Neural cell (in vitro differentiated cells): ENCODE measurements at regions not wholly inside any gene's neighbourhood (a gene's known extent, or its start where the extent isn't known, plus 50 kb on each side); places are given as distances from the start of the nearest gene placed in this dataset.

Experiments used
- H2AFZ ChIP-seq: fragments of 200-600, 300-800 bp; sonication (generic), shearing (Covaris generic); 2 replicates; pipeline ENCODE4 v1.6.0; 2014; ENCODE audit warnings: low read depth, mild to moderate bottlenecking, antibody characterized with exemption, low read length, moderate library complexity
- H3F3A ChIP-seq: fragments of 200-600 bp; shearing (Covaris generic); 2 replicates; pipeline ENCODE4 v1.6.1; 2016; ENCODE audit warnings: mild to moderate bottlenecking, moderate library complexity, mixed read lengths, antibody characterized with exemption, low read length; ENCODE audit not compliant: insufficient read depth, poor library complexity, severe bottlenecking
- H3K27ac ChIP-seq: fragments of 200-600, 300-800 bp; sonication (generic), shearing (Covaris generic); 2 replicates; pipeline ENCODE4 v1.5.1; 2014; ENCODE audit warnings: mild to moderate bottlenecking, low read length, moderate library complexity
- H3K27me3 ChIP-seq: fragments of 300-800, 200-600 bp; sonication (generic), shearing (Covaris generic); 2 replicates; pipeline ENCODE4 v1.6.0; 2014; ENCODE audit warnings: mild to moderate bottlenecking, low read depth, low read length, moderate library complexity; ENCODE audit not compliant: insufficient read depth
- H3K36me3 ChIP-seq: fragments of 300-800, 200-600 bp; sonication (generic), shearing (Covaris generic); 2 replicates; pipeline ENCODE4 v1.5.1; 2014; ENCODE audit warnings: mild to moderate bottlenecking, antibody characterized with exemption, low read length, moderate library complexity; ENCODE audit not compliant: insufficient read depth
- H3K4me2 ChIP-seq: fragments of 300-800, 200-600 bp; sonication (generic), shearing (Covaris generic); 2 replicates; pipeline ENCODE4 v1.6.0; 2014; ENCODE audit warnings: mild to moderate bottlenecking, low read length
- H3K4me3 ChIP-seq: fragments of 300-800, 200-600 bp; sonication (generic), shearing (Covaris generic); 2 replicates; pipeline ENCODE4 v1.5.1; 2014; ENCODE audit warnings: mild to moderate bottlenecking, low read length, moderate library complexity
- H3K79me2 ChIP-seq: fragments of 200-600 bp; shearing (Covaris generic); replicated peaks from 2 replicates; pipeline ENCODE4 v1.6.0; 2014; ENCODE audit warnings: mild to moderate bottlenecking, low read length, moderate library complexity; ENCODE audit not compliant: insufficient read depth
- H3K9ac ChIP-seq: fragments of 300-800, 200-600 bp; sonication (generic), shearing (Covaris generic); 2 replicates; pipeline ENCODE4 v1.6.1; 2016; ENCODE audit warnings: mild to moderate bottlenecking, low read length, mixed read lengths
- H3K9me2 ChIP-seq: fragments of 200-600 bp; shearing (Covaris generic); 2 replicates; pipeline ENCODE4 v1.6.1; 2016; ENCODE audit warnings: mild to moderate bottlenecking, low read length, mixed read lengths; ENCODE audit not compliant: insufficient read depth
- H3K9me3 ChIP-seq: fragments of 200-600, 300-800 bp; sonication (generic), shearing (Covaris generic); 2 replicates; pipeline ENCODE4 v1.6.1; 2016; ENCODE audit warnings: mild to moderate bottlenecking, mixed run types, low read length, moderate library complexity, mixed read lengths
- H4K20me1 ChIP-seq: fragments of 200-600 bp; shearing (Covaris generic); 2 replicates; pipeline ENCODE4 v1.6.1; 2016; ENCODE audit warnings: mild to moderate bottlenecking, mixed run types; ENCODE audit not compliant: insufficient read depth
- EP300 ChIP-seq: fragments of 450-650 bp; conservative IDR thresholded peaks from 2 replicates; pipeline ENCODE4 v1.6.1; 2014; ENCODE audit warnings: antibody characterized with exemption, mild to moderate bottlenecking, moderate library complexity; ENCODE audit not compliant: poor library complexity, severe bottlenecking
- EZH2 ChIP-seq: fragments of 200-600, 300-800 bp; shearing (Covaris generic), sonication (generic); IDR thresholded peaks from 2 replicates; pipeline ENCODE4 v1.6.1; 2014; ENCODE audit warnings: antibody characterized with exemption, low read length, borderline replicate concordance, mild to moderate bottlenecking; ENCODE audit not compliant: insufficient read depth, poor library complexity, severe bottlenecking
- MXI1 ChIP-seq: fragments of 450-650 bp; conservative IDR thresholded peaks from 2 replicates; pipeline ENCODE4 v1.6.1; 2014; ENCODE audit warnings: antibody characterized with exemption, mild to moderate bottlenecking; ENCODE audit not compliant: poor library complexity, severe bottlenecking
- POLR2AphosphoS5 ChIP-seq: IDR thresholded peaks from 2 replicates; pipeline ENCODE4 v1.6.1; 2012
- RAD21 ChIP-seq: fragments of 450-650 bp; conservative IDR thresholded peaks from 2 replicates; pipeline ENCODE4 v1.6.1; 2014; ENCODE audit warnings: antibody characterized with exemption, mild to moderate bottlenecking, moderate library complexity
- SMC3 ChIP-seq: fragments of 450-650 bp; conservative IDR thresholded peaks from 2 replicates; pipeline ENCODE4 v1.6.1; 2014; ENCODE audit warnings: antibody characterized with exemption, mild to moderate bottlenecking, moderate library complexity; ENCODE audit not compliant: poor library complexity
- TAF1 ChIP-seq: IDR thresholded peaks from 2 replicates; pipeline ENCODE4 v1.6.1; 2012; ENCODE audit warnings: low read depth
- TF ChIP-seq, protein P1 (sequence below): fragments of 450-650 bp; IDR thresholded peaks from 2 replicates; pipeline ENCODE4 v1.5.1; 2014; ENCODE audit warnings: antibody characterized with exemption, mild to moderate bottlenecking, moderate library complexity; ENCODE audit not compliant: poor library complexity, severe bottlenecking
- TF ChIP-seq, protein P2 (sequence below): IDR thresholded peaks from 2 replicates; pipeline ENCODE4 v1.6.1; 2012; ENCODE audit warnings: borderline replicate concordance

DNA sequence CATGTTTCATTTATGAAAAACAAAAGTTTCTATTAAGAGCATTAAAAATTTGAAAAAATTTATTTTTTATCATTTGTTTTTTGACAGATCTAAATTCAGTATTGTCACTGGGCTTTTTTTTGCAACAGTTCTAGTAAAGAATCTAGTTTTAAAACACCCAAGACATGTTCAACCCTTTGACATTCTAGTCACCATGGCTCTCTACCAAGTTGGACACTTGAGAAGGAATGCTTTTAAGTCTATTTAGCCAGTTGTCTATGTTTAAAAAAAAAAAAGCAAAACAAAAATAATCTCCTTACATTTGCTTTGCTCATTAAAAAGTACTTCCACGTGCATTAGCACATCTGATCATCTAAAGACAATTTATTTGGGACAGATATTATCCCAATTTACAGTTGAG lies 417.5 kb downstream of the RSL24D1 start:
- Histone ChIP-seq H3K27ac (no peak overlapping the region), H3K27me3 (no peaks in the 10 kb centered on the region), H3K79me2 (no peaks in the 10 kb centered on the region), H3K4me3 (no peak overlapping the region), H3K9ac (no peak overlapping the region), H3F3A (no peaks in the 10 kb centered on the region), H4K20me1 (no peaks in the 10 kb centered on the region), H3K9me2 (no peaks in the 10 kb centered on the region), H3K4me2 (no peak overlapping the region), H3K36me3 (no peaks in the 10 kb centered on the region), H3K9me3 (no peaks in the 10 kb centered on the region), H2AFZ (no peak overlapping the region)
- TF ChIP-seq EZH2 (no peak), RAD21 (no peak), EP300 (no peak), SMC3 (no peak), POLR2AphosphoS5 (no peak), MXI1 (no peak), TAF1 (no peak)
- TF ChIP-seq, protein P1, sequence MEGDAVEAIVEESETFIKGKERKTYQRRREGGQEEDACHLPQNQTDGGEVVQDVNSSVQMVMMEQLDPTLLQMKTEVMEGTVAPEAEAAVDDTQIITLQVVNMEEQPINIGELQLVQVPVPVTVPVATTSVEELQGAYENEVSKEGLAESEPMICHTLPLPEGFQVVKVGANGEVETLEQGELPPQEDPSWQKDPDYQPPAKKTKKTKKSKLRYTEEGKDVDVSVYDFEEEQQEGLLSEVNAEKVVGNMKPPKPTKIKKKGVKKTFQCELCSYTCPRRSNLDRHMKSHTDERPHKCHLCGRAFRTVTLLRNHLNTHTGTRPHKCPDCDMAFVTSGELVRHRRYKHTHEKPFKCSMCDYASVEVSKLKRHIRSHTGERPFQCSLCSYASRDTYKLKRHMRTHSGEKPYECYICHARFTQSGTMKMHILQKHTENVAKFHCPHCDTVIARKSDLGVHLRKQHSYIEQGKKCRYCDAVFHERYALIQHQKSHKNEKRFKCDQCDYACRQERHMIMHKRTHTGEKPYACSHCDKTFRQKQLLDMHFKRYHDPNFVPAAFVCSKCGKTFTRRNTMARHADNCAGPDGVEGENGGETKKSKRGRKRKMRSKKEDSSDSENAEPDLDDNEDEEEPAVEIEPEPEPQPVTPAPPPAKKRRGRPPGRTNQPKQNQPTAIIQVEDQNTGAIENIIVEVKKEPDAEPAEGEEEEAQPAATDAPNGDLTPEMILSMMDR, result no peak
- TF ChIP-seq, protein P2, sequence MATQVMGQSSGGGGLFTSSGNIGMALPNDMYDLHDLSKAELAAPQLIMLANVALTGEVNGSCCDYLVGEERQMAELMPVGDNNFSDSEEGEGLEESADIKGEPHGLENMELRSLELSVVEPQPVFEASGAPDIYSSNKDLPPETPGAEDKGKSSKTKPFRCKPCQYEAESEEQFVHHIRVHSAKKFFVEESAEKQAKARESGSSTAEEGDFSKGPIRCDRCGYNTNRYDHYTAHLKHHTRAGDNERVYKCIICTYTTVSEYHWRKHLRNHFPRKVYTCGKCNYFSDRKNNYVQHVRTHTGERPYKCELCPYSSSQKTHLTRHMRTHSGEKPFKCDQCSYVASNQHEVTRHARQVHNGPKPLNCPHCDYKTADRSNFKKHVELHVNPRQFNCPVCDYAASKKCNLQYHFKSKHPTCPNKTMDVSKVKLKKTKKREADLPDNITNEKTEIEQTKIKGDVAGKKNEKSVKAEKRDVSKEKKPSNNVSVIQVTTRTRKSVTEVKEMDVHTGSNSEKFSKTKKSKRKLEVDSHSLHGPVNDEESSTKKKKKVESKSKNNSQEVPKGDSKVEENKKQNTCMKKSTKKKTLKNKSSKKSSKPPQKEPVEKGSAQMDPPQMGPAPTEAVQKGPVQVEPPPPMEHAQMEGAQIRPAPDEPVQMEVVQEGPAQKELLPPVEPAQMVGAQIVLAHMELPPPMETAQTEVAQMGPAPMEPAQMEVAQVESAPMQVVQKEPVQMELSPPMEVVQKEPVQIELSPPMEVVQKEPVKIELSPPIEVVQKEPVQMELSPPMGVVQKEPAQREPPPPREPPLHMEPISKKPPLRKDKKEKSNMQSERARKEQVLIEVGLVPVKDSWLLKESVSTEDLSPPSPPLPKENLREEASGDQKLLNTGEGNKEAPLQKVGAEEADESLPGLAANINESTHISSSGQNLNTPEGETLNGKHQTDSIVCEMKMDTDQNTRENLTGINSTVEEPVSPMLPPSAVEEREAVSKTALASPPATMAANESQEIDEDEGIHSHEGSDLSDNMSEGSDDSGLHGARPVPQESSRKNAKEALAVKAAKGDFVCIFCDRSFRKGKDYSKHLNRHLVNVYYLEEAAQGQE, result no peak

DNA sequence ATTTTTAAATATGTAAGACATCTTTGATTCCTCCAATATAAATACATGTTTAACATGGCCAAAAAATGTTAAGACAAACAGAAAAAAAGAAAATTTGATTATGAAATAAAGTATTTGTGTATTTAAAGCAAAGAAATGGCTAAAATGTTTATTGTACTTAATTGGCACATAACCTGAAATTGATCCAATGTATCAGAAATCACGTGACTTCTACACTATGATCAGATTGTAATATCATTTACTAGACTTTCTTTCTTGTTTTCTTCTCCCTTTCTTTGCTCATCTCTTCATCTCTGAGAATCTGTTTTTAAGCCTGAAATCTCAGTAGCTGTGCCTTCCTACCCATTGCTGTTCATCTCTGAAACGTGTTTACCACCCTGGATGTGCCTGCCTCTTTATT lies 420.3 kb downstream of the RSL24D1 start:
- no peak overlapping the region for H2AFZ ChIP-seq
- H3K9me3 ChIP-seq, result no peaks in the 10 kb centered on the region
- TF ChIP-seq TAF1, result no peak
- no peak for TF ChIP-seq POLR2AphosphoS5
- TF ChIP-seq EZH2, result no peak
- TF ChIP-seq SMC3, result no peak
- TF ChIP-seq RAD21, result no peak
- TF ChIP-seq, protein P2, result no peak
- no peak for TF ChIP-seq EP300
- TF ChIP-seq MXI1, result no peak
- TF ChIP-seq, protein P1, result no peak
- no peak overlapping the region for H3K4me2 ChIP-seq
- no peak overlapping the region for H3K27ac ChIP-seq
- no peak overlapping the region for H3K9ac ChIP-seq
- H3K9me2 ChIP-seq, result no peaks in the 10 kb centered on the region
- no peaks in the 10 kb centered on the region for H3K27me3 ChIP-seq
- H3K79me2 ChIP-seq, result no peaks in the 10 kb centered on the region
- no peaks in the 10 kb centered on the region for H4K20me1 ChIP-seq
- H3K36me3 ChIP-seq, result no peaks in the 10 kb centered on the region
- H3F3A ChIP-seq, result no peaks in the 10 kb centered on the region
- no peak overlapping the region for H3K4me3 ChIP-seq
